SK-N-SH treated with all-trans-retinoic acid at 6 μM for 48 hours (cell line): ENCODE measurements at regions not wholly inside any gene's neighbourhood (a gene's known extent, or its start where the extent isn't known, plus 50 kb on each side); places are given as distances from the start of the nearest gene placed in this dataset.

Experiments
- BACH2 ChIP-seq: fragments of 250-450 bp; sonication (Bioruptor Pico); IDR thresholded peaks from 2 replicates; pipeline ENCODE4 v1.9.0; 2021; ENCODE audit warnings: mild to moderate bottlenecking, borderline replicate concordance
- ESRRG ChIP-seq: fragments of 250-450 bp; sonication (Bioruptor Pico); IDR thresholded peaks from 2 replicates; pipeline ENCODE4 v1.6.1; 2021; ENCODE audit warnings: mild to moderate bottlenecking
- PPARA ChIP-seq: fragments of 250-450 bp; sonication (Bioruptor Pico); IDR thresholded peaks from 2 replicates; pipeline ENCODE4 v1.5.0; 2020; ENCODE audit warnings: mild to moderate bottlenecking, borderline replicate concordance
- SNAI2 ChIP-seq: fragments of 250-450 bp; sonication (Bioruptor Pico); IDR thresholded peaks from 2 replicates; pipeline ENCODE4 v1.5.0; 2020; ENCODE audit warnings: mild to moderate bottlenecking, moderate library complexity
- TOX ChIP-seq: fragments of 250-450 bp; sonication (Bioruptor Pico); IDR thresholded peaks from 2 replicates; pipeline ENCODE4 v1.8.0; 2021; ENCODE audit warnings: mild to moderate bottlenecking, moderate library complexity, borderline replicate concordance
- ZFP30 ChIP-seq: fragments of 450-650 bp; formaldehyde crosslinking; IDR thresholded peaks from 2 replicates; pipeline ENCODE4 v1.5.0; 2022; ENCODE audit warnings: mild to moderate bottlenecking, moderate library complexity
- ZNF8 ChIP-seq: fragments of 450-650 bp; formaldehyde crosslinking; IDR thresholded peaks from 2 replicates; pipeline ENCODE4 v1.5.0; 2020; ENCODE audit warnings: mild to moderate bottlenecking, moderate library complexity
- TF ChIP-seq, protein P1 (sequence below): fragments of 250-450 bp; sonication (Bioruptor Pico); IDR thresholded peaks from 2 replicates; pipeline ENCODE4 v1.5.0; 2020; ENCODE audit warnings: mild to moderate bottlenecking, moderate library complexity
- TF ChIP-seq, protein P2 (sequence below): fragments of 250-450 bp; sonication (Bioruptor Pico); IDR thresholded peaks from 2 replicates; pipeline ENCODE4 v1.5.1; 2021; ENCODE audit warnings: mild to moderate bottlenecking, moderate library complexity
- TF ChIP-seq, protein P3 (sequence below): fragments of 250-450 bp; sonication (Bioruptor Pico); IDR thresholded peaks from 2 replicates; pipeline ENCODE4 v1.5.1; 2020; ENCODE audit warnings: low read depth, mild to moderate bottlenecking, moderate library complexity
- TF ChIP-seq, protein P4 (sequence below): fragments of 250-450 bp; sonication (Bioruptor Pico); IDR thresholded peaks from 2 replicates; pipeline ENCODE4 v1.8.0; 2020; ENCODE audit warnings: mild to moderate bottlenecking, moderate library complexity, borderline replicate concordance

DNA sequence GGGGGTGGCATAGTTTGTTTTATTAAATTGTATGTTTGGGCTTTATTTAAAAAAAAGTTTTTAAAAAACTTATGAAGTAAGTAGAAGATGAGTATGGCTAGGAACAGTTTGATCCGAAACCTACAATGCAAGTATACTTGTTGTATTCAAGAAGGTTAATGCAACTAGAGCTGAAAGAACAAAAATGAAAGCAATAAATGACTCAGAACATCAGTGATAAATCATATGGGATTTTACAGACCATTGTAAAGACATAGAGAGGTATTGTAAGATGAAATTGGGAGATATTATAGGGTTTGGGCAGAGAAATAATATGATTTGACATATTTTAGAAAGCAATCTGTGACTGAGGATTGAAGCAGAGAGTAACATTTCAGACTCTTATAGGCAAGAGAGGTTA is 1135.3 kb downstream of the SLITRK5 start:
- TF ChIP-seq, protein P1, sequence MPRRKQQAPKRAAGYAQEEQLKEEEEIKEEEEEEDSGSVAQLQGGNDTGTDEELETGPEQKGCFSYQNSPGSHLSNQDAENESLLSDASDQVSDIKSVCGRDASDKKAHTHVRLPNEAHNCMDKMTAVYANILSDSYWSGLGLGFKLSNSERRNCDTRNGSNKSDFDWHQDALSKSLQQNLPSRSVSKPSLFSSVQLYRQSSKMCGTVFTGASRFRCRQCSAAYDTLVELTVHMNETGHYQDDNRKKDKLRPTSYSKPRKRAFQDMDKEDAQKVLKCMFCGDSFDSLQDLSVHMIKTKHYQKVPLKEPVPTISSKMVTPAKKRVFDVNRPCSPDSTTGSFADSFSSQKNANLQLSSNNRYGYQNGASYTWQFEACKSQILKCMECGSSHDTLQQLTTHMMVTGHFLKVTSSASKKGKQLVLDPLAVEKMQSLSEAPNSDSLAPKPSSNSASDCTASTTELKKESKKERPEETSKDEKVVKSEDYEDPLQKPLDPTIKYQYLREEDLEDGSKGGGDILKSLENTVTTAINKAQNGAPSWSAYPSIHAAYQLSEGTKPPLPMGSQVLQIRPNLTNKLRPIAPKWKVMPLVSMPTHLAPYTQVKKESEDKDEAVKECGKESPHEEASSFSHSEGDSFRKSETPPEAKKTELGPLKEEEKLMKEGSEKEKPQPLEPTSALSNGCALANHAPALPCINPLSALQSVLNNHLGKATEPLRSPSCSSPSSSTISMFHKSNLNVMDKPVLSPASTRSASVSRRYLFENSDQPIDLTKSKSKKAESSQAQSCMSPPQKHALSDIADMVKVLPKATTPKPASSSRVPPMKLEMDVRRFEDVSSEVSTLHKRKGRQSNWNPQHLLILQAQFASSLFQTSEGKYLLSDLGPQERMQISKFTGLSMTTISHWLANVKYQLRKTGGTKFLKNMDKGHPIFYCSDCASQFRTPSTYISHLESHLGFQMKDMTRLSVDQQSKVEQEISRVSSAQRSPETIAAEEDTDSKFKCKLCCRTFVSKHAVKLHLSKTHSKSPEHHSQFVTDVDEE: no peak
- TF ChIP-seq SNAI2 (CRISPR knock-in tag) (no peak), ZNF8 (no peak), ZFP30 (no peak), BACH2 (CRISPR knock-in tag) (no peak), ESRRG (no peak), PPARA (no peak), TOX (no peak)
- TF ChIP-seq, protein P2, sequence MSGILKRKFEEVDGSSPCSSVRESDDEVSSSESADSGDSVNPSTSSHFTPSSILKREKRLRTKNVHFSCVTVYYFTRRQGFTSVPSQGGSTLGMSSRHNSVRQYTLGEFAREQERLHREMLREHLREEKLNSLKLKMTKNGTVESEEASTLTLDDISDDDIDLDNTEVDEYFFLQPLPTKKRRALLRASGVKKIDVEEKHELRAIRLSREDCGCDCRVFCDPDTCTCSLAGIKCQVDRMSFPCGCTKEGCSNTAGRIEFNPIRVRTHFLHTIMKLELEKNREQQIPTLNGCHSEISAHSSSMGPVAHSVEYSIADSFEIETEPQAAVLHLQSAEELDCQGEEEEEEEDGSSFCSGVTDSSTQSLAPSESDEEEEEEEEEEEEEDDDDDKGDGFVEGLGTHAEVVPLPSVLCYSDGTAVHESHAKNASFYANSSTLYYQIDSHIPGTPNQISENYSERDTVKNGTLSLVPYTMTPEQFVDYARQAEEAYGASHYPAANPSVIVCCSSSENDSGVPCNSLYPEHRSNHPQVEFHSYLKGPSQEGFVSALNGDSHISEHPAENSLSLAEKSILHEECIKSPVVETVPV (CRISPR knock-in tag): no peak
- TF ChIP-seq, protein P3, sequence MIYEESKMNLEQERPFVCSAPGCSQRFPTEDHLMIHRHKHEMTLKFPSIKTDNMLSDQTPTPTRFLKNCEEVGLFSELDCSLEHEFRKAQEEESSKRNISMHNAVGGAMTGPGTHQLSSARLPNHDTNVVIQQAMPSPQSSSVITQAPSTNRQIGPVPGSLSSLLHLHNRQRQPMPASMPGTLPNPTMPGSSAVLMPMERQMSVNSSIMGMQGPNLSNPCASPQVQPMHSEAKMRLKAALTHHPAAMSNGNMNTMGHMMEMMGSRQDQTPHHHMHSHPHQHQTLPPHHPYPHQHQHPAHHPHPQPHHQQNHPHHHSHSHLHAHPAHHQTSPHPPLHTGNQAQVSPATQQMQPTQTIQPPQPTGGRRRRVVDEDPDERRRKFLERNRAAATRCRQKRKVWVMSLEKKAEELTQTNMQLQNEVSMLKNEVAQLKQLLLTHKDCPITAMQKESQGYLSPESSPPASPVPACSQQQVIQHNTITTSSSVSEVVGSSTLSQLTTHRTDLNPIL (CRISPR knock-in tag): no peak
- TF ChIP-seq, protein P4, sequence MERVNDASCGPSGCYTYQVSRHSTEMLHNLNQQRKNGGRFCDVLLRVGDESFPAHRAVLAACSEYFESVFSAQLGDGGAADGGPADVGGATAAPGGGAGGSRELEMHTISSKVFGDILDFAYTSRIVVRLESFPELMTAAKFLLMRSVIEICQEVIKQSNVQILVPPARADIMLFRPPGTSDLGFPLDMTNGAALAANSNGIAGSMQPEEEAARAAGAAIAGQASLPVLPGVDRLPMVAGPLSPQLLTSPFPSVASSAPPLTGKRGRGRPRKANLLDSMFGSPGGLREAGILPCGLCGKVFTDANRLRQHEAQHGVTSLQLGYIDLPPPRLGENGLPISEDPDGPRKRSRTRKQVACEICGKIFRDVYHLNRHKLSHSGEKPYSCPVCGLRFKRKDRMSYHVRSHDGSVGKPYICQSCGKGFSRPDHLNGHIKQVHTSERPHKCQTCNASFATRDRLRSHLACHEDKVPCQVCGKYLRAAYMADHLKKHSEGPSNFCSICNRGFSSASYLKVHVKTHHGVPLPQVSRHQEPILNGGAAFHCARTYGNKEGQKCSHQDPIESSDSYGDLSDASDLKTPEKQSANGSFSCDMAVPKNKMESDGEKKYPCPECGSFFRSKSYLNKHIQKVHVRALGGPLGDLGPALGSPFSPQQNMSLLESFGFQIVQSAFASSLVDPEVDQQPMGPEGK (CRISPR knock-in tag): no peak
